ENCODE measurements at regions not wholly inside any gene's neighbourhood (a gene's known extent, or its start where the extent isn't known, plus 50 kb on each side); places are given as distances from the start of the nearest gene placed in this dataset.

DNA sequence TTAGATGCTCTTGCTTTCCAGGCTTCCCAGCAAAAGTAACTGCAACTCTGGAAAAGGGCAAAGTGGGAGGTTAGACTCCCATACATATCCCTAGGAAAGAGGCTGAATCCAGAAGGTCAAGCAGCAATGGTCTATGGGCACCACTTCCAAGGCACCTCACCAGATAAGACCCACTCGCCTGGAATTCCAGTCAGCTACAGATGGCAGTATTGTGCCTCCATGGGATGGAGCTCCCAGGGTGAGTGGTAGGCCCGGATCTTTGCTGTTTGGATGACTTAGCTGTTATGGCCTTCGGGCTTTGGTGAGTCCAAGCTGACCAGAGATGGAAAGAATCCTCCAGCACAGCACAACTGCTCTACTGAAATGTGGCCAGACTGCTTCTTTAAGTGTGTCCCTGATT is 688.0 kb downstream of the PCDH19 start:
- TF ChIP-seq, protein P1, sequence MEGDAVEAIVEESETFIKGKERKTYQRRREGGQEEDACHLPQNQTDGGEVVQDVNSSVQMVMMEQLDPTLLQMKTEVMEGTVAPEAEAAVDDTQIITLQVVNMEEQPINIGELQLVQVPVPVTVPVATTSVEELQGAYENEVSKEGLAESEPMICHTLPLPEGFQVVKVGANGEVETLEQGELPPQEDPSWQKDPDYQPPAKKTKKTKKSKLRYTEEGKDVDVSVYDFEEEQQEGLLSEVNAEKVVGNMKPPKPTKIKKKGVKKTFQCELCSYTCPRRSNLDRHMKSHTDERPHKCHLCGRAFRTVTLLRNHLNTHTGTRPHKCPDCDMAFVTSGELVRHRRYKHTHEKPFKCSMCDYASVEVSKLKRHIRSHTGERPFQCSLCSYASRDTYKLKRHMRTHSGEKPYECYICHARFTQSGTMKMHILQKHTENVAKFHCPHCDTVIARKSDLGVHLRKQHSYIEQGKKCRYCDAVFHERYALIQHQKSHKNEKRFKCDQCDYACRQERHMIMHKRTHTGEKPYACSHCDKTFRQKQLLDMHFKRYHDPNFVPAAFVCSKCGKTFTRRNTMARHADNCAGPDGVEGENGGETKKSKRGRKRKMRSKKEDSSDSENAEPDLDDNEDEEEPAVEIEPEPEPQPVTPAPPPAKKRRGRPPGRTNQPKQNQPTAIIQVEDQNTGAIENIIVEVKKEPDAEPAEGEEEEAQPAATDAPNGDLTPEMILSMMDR (IDR thresholded peaks at IDR 0.05) = no peak
- TF ChIP-seq POLR2A (IDR thresholded peaks at IDR 0.05) = no peak
- no peak for TF ChIP-seq EP300 (IDR thresholded peaks at IDR 0.05)
- no peak for TF ChIP-seq POLR2AphosphoS5 (IDR thresholded peaks at IDR 0.05)
